ENCODE measurements at regions not wholly inside any gene's neighbourhood (a gene's known extent, or its start where the extent isn't known, plus 50 kb on each side); places are given as distances from the start of the nearest gene placed in this dataset.

DNA sequence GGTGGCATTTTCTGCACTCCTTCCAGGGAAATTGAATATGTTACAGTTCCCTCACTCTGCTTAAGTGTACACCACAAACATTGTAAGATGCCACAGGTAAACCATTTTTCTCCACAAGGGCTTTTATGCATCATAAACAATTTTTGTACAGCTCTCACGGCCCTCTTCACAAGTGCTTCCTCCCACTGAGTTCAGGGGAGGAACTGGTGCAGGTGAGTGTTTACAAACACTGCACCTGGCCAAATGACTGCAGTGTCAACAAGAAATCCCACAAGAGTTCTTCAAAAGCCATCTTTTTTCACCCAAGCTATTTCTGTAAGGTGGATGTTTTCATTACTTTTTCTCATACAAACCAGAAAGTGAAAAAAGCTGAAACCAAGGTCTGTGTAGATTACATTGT lies 973.2 kb downstream of the AACS start:
- TF ChIP-seq EZH2phosphoT487 (IDR thresholded peaks at IDR 0.05; ENCODE audit: unreplicated experiment) (no peak), EZH2 (IDR thresholded peaks at IDR 0.05; ENCODE audit: low read depth, unreplicated experiment) (no peak), JUNB (IDR thresholded peaks at IDR 0.05; ENCODE audit: unreplicated experiment) (no peak), CREB1 (CRISPR knock-in tag; IDR thresholded peaks at IDR 0.05; ENCODE audit: low read depth) (no peak), POLR2AphosphoS5 (IDR thresholded peaks at IDR 0.05; ENCODE audit: low read depth) (no peak), NANOG (IDR thresholded peaks at IDR 0.05; ENCODE audit: borderline replicate concordance) (no peak), STAT1 (IDR thresholded peaks at IDR 0.05; ENCODE audit: unreplicated experiment) (no peak), ZNF114 (CRISPR knock-in tag; IDR thresholded peaks at IDR 0.05) (no peak), ZNF331 (CRISPR knock-in tag; IDR thresholded peaks at IDR 0.05; ENCODE audit: low read depth) (no peak)
- TF ChIP-seq, protein P1, sequence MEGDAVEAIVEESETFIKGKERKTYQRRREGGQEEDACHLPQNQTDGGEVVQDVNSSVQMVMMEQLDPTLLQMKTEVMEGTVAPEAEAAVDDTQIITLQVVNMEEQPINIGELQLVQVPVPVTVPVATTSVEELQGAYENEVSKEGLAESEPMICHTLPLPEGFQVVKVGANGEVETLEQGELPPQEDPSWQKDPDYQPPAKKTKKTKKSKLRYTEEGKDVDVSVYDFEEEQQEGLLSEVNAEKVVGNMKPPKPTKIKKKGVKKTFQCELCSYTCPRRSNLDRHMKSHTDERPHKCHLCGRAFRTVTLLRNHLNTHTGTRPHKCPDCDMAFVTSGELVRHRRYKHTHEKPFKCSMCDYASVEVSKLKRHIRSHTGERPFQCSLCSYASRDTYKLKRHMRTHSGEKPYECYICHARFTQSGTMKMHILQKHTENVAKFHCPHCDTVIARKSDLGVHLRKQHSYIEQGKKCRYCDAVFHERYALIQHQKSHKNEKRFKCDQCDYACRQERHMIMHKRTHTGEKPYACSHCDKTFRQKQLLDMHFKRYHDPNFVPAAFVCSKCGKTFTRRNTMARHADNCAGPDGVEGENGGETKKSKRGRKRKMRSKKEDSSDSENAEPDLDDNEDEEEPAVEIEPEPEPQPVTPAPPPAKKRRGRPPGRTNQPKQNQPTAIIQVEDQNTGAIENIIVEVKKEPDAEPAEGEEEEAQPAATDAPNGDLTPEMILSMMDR (conservative IDR thresholded peaks at IDR 0.05; ENCODE audit: low read depth in 2 of 2), result no peak
- TF ChIP-seq, protein P2, sequence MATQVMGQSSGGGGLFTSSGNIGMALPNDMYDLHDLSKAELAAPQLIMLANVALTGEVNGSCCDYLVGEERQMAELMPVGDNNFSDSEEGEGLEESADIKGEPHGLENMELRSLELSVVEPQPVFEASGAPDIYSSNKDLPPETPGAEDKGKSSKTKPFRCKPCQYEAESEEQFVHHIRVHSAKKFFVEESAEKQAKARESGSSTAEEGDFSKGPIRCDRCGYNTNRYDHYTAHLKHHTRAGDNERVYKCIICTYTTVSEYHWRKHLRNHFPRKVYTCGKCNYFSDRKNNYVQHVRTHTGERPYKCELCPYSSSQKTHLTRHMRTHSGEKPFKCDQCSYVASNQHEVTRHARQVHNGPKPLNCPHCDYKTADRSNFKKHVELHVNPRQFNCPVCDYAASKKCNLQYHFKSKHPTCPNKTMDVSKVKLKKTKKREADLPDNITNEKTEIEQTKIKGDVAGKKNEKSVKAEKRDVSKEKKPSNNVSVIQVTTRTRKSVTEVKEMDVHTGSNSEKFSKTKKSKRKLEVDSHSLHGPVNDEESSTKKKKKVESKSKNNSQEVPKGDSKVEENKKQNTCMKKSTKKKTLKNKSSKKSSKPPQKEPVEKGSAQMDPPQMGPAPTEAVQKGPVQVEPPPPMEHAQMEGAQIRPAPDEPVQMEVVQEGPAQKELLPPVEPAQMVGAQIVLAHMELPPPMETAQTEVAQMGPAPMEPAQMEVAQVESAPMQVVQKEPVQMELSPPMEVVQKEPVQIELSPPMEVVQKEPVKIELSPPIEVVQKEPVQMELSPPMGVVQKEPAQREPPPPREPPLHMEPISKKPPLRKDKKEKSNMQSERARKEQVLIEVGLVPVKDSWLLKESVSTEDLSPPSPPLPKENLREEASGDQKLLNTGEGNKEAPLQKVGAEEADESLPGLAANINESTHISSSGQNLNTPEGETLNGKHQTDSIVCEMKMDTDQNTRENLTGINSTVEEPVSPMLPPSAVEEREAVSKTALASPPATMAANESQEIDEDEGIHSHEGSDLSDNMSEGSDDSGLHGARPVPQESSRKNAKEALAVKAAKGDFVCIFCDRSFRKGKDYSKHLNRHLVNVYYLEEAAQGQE (IDR thresholded peaks at IDR 0.05; ENCODE audit: unreplicated experiment), result no peak
- TF ChIP-seq, protein P3, sequence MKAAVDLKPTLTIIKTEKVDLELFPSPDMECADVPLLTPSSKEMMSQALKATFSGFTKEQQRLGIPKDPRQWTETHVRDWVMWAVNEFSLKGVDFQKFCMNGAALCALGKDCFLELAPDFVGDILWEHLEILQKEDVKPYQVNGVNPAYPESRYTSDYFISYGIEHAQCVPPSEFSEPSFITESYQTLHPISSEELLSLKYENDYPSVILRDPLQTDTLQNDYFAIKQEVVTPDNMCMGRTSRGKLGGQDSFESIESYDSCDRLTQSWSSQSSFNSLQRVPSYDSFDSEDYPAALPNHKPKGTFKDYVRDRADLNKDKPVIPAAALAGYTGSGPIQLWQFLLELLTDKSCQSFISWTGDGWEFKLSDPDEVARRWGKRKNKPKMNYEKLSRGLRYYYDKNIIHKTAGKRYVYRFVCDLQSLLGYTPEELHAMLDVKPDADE (IDR thresholded peaks at IDR 0.05), result no peak
- TF ChIP-seq, protein P4, sequence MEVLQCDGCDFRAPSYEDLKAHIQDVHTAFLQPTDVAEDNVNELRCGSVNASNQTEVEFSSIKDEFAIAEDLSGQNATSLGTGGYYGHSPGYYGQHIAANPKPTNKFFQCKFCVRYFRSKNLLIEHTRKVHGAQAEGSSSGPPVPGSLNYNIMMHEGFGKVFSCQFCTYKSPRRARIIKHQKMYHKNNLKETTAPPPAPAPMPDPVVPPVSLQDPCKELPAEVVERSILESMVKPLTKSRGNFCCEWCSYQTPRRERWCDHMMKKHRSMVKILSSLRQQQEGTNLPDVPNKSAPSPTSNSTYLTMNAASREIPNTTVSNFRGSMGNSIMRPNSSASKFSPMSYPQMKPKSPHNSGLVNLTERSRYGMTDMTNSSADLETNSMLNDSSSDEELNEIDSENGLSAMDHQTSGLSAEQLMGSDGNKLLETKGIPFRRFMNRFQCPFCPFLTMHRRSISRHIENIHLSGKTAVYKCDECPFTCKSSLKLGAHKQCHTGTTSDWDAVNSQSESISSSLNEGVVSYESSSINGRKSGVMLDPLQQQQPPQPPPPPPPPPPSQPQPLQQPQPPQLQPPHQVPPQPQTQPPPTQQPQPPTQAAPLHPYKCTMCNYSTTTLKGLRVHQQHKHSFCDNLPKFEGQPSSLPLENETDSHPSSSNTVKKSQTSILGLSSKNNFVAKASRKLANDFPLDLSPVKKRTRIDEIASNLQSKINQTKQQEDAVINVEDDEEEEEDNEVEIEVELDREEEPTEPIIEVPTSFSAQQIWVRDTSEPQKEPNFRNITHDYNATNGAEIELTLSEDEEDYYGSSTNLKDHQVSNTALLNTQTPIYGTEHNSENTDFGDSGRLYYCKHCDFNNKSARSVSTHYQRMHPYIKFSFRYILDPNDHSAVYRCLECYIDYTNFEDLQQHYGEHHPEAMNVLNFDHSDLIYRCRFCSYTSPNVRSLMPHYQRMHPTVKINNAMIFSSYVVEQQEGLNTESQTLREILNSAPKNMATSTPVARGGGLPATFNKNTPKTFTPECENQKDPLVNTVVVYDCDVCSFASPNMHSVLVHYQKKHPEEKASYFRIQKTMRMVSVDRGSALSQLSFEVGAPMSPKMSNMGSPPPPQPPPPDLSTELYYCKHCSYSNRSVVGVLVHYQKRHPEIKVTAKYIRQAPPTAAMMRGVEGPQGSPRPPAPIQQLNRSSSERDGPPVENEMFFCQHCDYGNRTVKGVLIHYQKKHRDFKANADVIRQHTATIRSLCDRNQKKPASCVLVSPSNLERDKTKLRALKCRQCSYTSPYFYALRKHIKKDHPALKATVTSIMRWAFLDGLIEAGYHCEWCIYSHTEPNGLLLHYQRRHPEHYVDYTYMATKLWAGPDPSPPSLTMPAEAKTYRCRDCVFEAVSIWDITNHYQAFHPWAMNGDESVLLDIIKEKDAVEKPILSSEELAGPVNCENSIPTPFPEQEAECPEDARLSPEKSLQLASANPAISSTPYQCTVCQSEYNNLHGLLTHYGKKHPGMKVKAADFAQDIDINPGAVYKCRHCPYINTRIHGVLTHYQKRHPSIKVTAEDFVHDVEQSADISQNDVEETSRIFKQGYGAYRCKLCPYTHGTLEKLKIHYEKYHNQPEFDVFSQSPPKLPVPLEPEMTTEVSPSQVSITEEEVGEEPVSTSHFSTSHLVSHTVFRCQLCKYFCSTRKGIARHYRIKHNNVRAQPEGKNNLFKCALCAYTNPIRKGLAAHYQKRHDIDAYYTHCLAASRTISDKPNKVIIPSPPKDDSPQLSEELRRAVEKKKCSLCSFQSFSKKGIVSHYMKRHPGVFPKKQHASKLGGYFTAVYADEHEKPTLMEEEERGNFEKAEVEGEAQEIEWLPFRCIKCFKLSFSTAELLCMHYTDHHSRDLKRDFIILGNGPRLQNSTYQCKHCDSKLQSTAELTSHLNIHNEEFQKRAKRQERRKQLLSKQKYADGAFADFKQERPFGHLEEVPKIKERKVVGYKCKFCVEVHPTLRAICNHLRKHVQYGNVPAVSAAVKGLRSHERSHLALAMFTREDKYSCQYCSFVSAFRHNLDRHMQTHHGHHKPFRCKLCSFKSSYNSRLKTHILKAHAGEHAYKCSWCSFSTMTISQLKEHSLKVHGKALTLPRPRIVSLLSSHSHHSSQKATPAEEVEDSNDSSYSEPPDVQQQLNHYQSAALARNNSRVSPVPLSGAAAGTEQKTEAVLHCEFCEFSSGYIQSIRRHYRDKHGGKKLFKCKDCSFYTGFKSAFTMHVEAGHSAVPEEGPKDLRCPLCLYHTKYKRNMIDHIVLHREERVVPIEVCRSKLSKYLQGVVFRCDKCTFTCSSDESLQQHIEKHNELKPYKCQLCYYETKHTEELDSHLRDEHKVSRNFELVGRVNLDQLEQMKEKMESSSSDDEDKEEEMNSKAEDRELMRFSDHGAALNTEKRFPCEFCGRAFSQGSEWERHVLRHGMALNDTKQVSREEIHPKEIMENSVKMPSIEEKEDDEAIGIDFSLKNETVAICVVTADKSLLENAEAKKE (CRISPR knock-in tag; IDR thresholded peaks at IDR 0.05), result no peak
